Endothelial cell of umbilical vein (primary cell): ENCODE measurements at regions not wholly inside any gene's neighbourhood (a gene's known extent, or its start where the extent isn't known, plus 50 kb on each side); places are given as distances from the start of the nearest gene placed in this dataset.

Experiments
- BruUV-seq: library from RNA; stranded (reverse); fragments of 400-500 nt; replicated peaks from 2 replicates; lab custom pipeline; 2021; lab: Mats Ljungman, UMichigan
- CTCF ChIA-PET: fragments of 300-600, 350-600 bp; sonication (Branson Sonifier 250); formaldehyde crosslinking; loops from one replicate; lab custom pipeline; 2021; ENCODE audit warnings: antibody characterized with exemption, inconsistent platforms; lab: Charles Lee
- POLR2A ChIA-PET: fragments of 300-600, 350-600 bp; sonication (Branson Sonifier 250); formaldehyde crosslinking; loops from one replicate; lab custom pipeline; 2021; ENCODE audit warnings: antibody characterized with exemption, inconsistent platforms; lab: Charles Lee
- DNase-seq: peaks from one replicate; pipeline ENCODE4 v3.0.0-alpha.2; 2011; ENCODE audit warnings: low read depth, low spot score
- FAIRE-seq: peaks from 2 replicates; lab custom pipeline; 2011; peaks lifted over from hg19 to GRCh38; lab: Jason Lieb, UNC
- H2AFZ ChIP-seq: 2 replicates; pipeline ENCODE4 v1.6.0; 2012; ENCODE audit warnings: low read depth, low read length, control low read depth, inconsistent platforms
- H3K27ac ChIP-seq: 2 replicates; pipeline ENCODE4 v1.5.1; 2011; ENCODE audit warnings: low read depth, mild to moderate bottlenecking, control low read depth, low read length, moderate library complexity; ENCODE audit not compliant: insufficient read depth
- H3K27me3 ChIP-seq, 2 experiments: 2 replicates each; pipeline versions ENCODE4 v1.6.0 to v1.6.1; 2011; ENCODE audit warnings: low read length in 2 of 2, mixed read lengths in 1 of 2; ENCODE audit not compliant: control insufficient read depth in 2 of 2, insufficient read depth in 2 of 2
- H3K36me3 ChIP-seq, 2 experiments: 2 replicates in 1 of 2; 3 replicates in 1 of 2; pipeline ENCODE4 v1.5.1; 2011; ENCODE audit warnings: low read length in 2 of 2, mild to moderate bottlenecking in 1 of 2, moderate library complexity in 1 of 2; ENCODE audit not compliant: control insufficient read depth in 2 of 2, insufficient read depth in 2 of 2; ENCODE audit errors: extremely low read depth in 1 of 2
- H3K4me1 ChIP-seq: 3 replicates; pipeline ENCODE4 v1.5.1; 2011; ENCODE audit warnings: mild to moderate bottlenecking, low read length; ENCODE audit not compliant: control insufficient read depth, insufficient read depth; ENCODE audit errors: extremely low read depth
- H3K4me2 ChIP-seq: 2 replicates; pipeline ENCODE4 v1.6.1; 2011; ENCODE audit warnings: low read length, control low read depth, mixed read lengths; ENCODE audit not compliant: insufficient read depth
- H3K4me3 ChIP-seq, 3 experiments: fragments of 200-600 bp in 1 of 3; sonication (generic), shearing (Covaris generic) in 1 of 3; replicated peaks in 1 of 3; 2 replicates each; pipeline ENCODE4 v1.5.1; 2011 to 2016; ENCODE audit warnings: control low read depth in 3 of 3, low read length in 3 of 3, mild to moderate bottlenecking in 2 of 3, inconsistent platforms in 1 of 3, low read depth in 1 of 3, moderate library complexity in 1 of 3; ENCODE audit not compliant: insufficient read depth in 1 of 3
- H3K79me2 ChIP-seq: 2 replicates; pipeline ENCODE4 v1.6.0; 2012; ENCODE audit warnings: low read length, inconsistent platforms; ENCODE audit not compliant: control insufficient read depth, insufficient read depth
- H3K9ac ChIP-seq: replicated peaks from 2 replicates; pipeline ENCODE3; 2011; ENCODE audit warnings: low read length, control low read depth; ENCODE audit not compliant: insufficient read depth; ENCODE audit errors: extremely low read depth
- H3K9me1 ChIP-seq: replicated peaks from 3 replicates; pipeline ENCODE4 v1.6.0; 2011; ENCODE audit warnings: mild to moderate bottlenecking, low read length; ENCODE audit not compliant: control insufficient read depth, insufficient read depth; ENCODE audit errors: extremely low read depth
- H3K9me3 ChIP-seq: replicated peaks from 2 replicates; pipeline ENCODE4 v1.5.1; 2012; ENCODE audit warnings: low read length, inconsistent platforms; ENCODE audit not compliant: control insufficient read depth, insufficient read depth
- H4K20me1 ChIP-seq: replicated peaks from 2 replicates; pipeline ENCODE3; 2011; ENCODE audit warnings: mild to moderate bottlenecking, low read length; ENCODE audit not compliant: control insufficient read depth, insufficient read depth; ENCODE audit errors: extremely low read depth
- EZH2 ChIP-seq: IDR thresholded peaks from 2 replicates; pipeline ENCODE4 v1.6.1; 2012; ENCODE audit warnings: borderline replicate concordance, low read depth, mild to moderate bottlenecking, moderate library complexity, low read length, inconsistent platforms; ENCODE audit not compliant: severe bottlenecking
- FOS ChIP-seq: IDR thresholded peaks from 2 replicates; pipeline ENCODE4 v1.6.1; 2011; ENCODE audit warnings: mild to moderate bottlenecking, low read length, moderate library complexity, borderline replicate concordance; ENCODE audit not compliant: insufficient read depth
- GATA2 ChIP-seq: IDR thresholded peaks from 2 replicates; pipeline ENCODE4 v1.7.0; 2011; ENCODE audit warnings: low read depth, mild to moderate bottlenecking, moderate library complexity, mixed read lengths, low read length; ENCODE audit not compliant: insufficient read length, insufficient read depth
- JUN ChIP-seq: IDR thresholded peaks from 2 replicates; pipeline ENCODE4 v1.6.1; 2011; ENCODE audit warnings: borderline replicate concordance, low read depth; ENCODE audit not compliant: insufficient read length, insufficient read depth
- MYC ChIP-seq: IDR thresholded peaks from one replicate; pipeline ENCODE4 v1.6.1; 2011; ENCODE audit warnings: mild to moderate bottlenecking, low read depth, low read length
- POLR2A ChIP-seq: IDR thresholded peaks from 2 replicates; pipeline ENCODE4 v1.6.1; 2012; ENCODE audit warnings: low read depth, mild to moderate bottlenecking, control low read depth, low read length
- POLR2AphosphoS5 ChIP-seq: IDR thresholded peaks from 2 replicates; pipeline ENCODE4 v1.6.1; 2012; ENCODE audit warnings: low read depth, mild to moderate bottlenecking, control low read depth, low read length, moderate library complexity; ENCODE audit not compliant: insufficient read depth
- dilution Hi-C: fragments of 300-500 bp; cut with MboI; formaldehyde crosslinking; loops from one replicate; pipeline ENCODE4 v1.15.0; 2019; ENCODE audit warnings: low sequenced_read_pairs; ENCODE audit not compliant: extremely low pct_ligation_motif_present
- intact Hi-C: fragments of 100-400 bp; cut with micrococcal nuclease; formaldehyde crosslinking; loops from one replicate; pipeline ENCODE4 v1.10.0; 2022
- TF ChIP-seq, protein P1 (sequence below), 2 donors: IDR thresholded peaks; 1 replicate in 1 of 2; 2 replicates in 1 of 2; pipeline ENCODE4 v1.5.1; 2011; ENCODE audit warnings: low read length in 2 of 2, mild to moderate bottlenecking in 2 of 2, moderate library complexity in 2 of 2, control low read depth in 1 of 2, inconsistent platforms in 1 of 2, low read depth in 1 of 2; ENCODE audit not compliant: insufficient read depth in 1 of 2; ENCODE audit errors: extremely low read depth in 1 of 2
- TF ChIP-seq, protein P2 (sequence below): IDR thresholded peaks from 2 replicates; pipeline ENCODE4 v1.6.1; 2011; ENCODE audit not compliant: insufficient read depth, insufficient read length

DNA sequence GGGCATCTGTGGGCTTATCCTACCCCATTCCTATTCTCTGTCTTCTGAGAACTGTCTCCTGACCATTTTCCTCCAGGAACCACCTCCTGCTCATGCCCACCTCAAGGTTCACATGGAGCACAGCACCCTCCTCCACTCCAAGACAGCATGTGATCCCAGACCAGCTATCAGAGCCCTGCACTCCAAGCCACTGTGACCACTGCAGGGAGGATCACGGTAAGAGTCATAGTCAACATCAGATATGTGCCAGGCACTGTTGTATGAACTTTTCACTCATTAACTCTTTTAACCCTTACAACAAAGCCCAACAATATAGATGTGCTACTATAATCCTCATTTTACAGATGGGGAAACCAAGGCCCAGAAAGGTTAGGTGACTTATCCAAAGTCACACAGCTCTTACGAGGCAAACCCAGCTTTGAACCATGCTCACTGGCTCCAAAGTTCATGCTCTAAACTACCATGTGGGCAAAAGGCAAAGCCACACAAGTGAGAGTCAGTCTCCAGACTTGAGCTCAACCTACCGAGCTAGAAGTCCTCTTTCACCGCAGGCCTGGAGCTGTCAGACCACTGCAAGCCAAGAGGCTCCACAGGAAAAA is 115.1 kb upstream of the IQSEC1 start:
- Histone ChIP-seq H3K4me3 (no peak overlapping the region), H3K4me2 (no peak overlapping the region), H3K9me1 (no peaks in the 10 kb centered on the region), H3K79me2 (no peaks in the 10 kb centered on the region), H3K27me3 (no peaks in the 10 kb centered on the region), H4K20me1 (no peaks in the 10 kb centered on the region), H3K9me3 (no peaks in the 10 kb centered on the region), H3K27ac (no peak overlapping the region), H3K4me1 (no peaks in the 10 kb centered on the region), H2AFZ (no peak overlapping the region), H3K9ac (no peak overlapping the region), H3K36me3 (no peaks in the 10 kb centered on the region)
- dilution Hi-C loops, result no loop called here
- POLR2A ChIA-PET, result no interaction called here
- FAIRE-seq, result no peak
- BruUV-seq, result no TSS peak
- TF ChIP-seq MYC, result no peak
- TF ChIP-seq, protein P1, sequence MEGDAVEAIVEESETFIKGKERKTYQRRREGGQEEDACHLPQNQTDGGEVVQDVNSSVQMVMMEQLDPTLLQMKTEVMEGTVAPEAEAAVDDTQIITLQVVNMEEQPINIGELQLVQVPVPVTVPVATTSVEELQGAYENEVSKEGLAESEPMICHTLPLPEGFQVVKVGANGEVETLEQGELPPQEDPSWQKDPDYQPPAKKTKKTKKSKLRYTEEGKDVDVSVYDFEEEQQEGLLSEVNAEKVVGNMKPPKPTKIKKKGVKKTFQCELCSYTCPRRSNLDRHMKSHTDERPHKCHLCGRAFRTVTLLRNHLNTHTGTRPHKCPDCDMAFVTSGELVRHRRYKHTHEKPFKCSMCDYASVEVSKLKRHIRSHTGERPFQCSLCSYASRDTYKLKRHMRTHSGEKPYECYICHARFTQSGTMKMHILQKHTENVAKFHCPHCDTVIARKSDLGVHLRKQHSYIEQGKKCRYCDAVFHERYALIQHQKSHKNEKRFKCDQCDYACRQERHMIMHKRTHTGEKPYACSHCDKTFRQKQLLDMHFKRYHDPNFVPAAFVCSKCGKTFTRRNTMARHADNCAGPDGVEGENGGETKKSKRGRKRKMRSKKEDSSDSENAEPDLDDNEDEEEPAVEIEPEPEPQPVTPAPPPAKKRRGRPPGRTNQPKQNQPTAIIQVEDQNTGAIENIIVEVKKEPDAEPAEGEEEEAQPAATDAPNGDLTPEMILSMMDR (IDR thresholded peaks at IDR 0.05; ENCODE audit: extremely low read depth in 1 of 2, insufficient read depth in 1 of 2, low read depth in 1 of 2, low read length in 2 of 2), result no peak
- no peak for TF ChIP-seq JUN
- no peak for TF ChIP-seq GATA2
- TF ChIP-seq, protein P2, sequence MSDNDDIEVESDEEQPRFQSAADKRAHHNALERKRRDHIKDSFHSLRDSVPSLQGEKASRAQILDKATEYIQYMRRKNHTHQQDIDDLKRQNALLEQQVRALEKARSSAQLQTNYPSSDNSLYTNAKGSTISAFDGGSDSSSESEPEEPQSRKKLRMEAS, result no peak
- no peak for TF ChIP-seq POLR2A
- TF ChIP-seq FOS, result no peak
- no peak for TF ChIP-seq EZH2
- TF ChIP-seq POLR2AphosphoS5, result no peak
- CTCF ChIA-PET, result no interaction called here
- intact Hi-C loops, result no loop called here
- no peak for DNase-seq
